Liver (tissue), 3 donors: ENCODE measurements at regions not wholly inside any gene's neighbourhood (a gene's known extent, or its start where the extent isn't known, plus 50 kb on each side); places are given as distances from the start of the nearest gene placed in this dataset.

Source experiments
- CTCF ChIP-seq: fragments of 150-350 bp; IDR thresholded peaks from 2 replicates; pipeline ENCODE4 v1.5.1; 2017; ENCODE audit warnings: improper control_type of control experiment, low read depth, low read length; ENCODE audit not compliant: missing input control
- EGR1 ChIP-seq, 2 donors: IDR thresholded peaks; 2 replicates each; pipeline ENCODE4 v1.6.1; 2016 to 2018; ENCODE audit warnings: antibody characterized with exemption in 2 of 2, low read depth in 2 of 2
- FOXA1 ChIP-seq: IDR thresholded peaks from 2 replicates; pipeline ENCODE4 v1.6.1; 2016; ENCODE audit warnings: antibody characterized with exemption
- GABPA ChIP-seq, 2 donors: IDR thresholded peaks in 1 of 2; conservative IDR thresholded peaks in 1 of 2; 2 replicates each; pipeline ENCODE4 v1.6.1; 2016; ENCODE audit warnings: antibody characterized with exemption in 2 of 2, mild to moderate bottlenecking in 1 of 2, moderate library complexity in 1 of 2
- HNF4G ChIP-seq: IDR thresholded peaks from 2 replicates; pipeline ENCODE4 v1.6.1; 2016; ENCODE audit warnings: antibody characterized with exemption
- JUND ChIP-seq, 2 donors: IDR thresholded peaks; 2 replicates each; pipeline ENCODE4 v1.6.1; 2016; ENCODE audit warnings: antibody characterized with exemption in 2 of 2
- RAD21 ChIP-seq, 2 donors: IDR thresholded peaks; 2 replicates each; pipeline ENCODE4 v1.6.1; 2016; ENCODE audit warnings: antibody characterized with exemption in 2 of 2, mild to moderate bottlenecking in 2 of 2
- RXRA ChIP-seq, 2 donors: IDR thresholded peaks; 2 replicates each; pipeline ENCODE4 v1.6.1; 2017 to 2018; ENCODE audit warnings: antibody characterized with exemption in 2 of 2, mild to moderate bottlenecking in 1 of 2
- SP1 ChIP-seq: IDR thresholded peaks from 2 replicates; pipeline ENCODE4 v1.6.1; 2018; ENCODE audit warnings: antibody characterized with exemption, mild to moderate bottlenecking
- TAF1 ChIP-seq: conservative IDR thresholded peaks from 2 replicates; pipeline ENCODE4 v1.6.1; 2016; ENCODE audit warnings: antibody characterized with exemption, mild to moderate bottlenecking
- YY1 ChIP-seq: IDR thresholded peaks from 2 replicates; pipeline ENCODE4 v1.6.1; 2016; ENCODE audit warnings: antibody characterized with exemption, mild to moderate bottlenecking
- TF ChIP-seq, protein P1 (sequence below): IDR thresholded peaks from 2 replicates; pipeline ENCODE4 v1.6.1; 2016; ENCODE audit warnings: antibody characterized with exemption, mild to moderate bottlenecking
- TF ChIP-seq, protein P2 (sequence below): IDR thresholded peaks from 2 replicates; pipeline ENCODE4 v1.6.1; 2016; ENCODE audit warnings: antibody characterized with exemption
- TF ChIP-seq, protein P3 (sequence below): IDR thresholded peaks from 2 replicates; pipeline ENCODE4 v1.6.1; 2016; ENCODE audit warnings: antibody characterized with exemption
- donor health status: healthy.
- donor health status: healthy.

DNA sequence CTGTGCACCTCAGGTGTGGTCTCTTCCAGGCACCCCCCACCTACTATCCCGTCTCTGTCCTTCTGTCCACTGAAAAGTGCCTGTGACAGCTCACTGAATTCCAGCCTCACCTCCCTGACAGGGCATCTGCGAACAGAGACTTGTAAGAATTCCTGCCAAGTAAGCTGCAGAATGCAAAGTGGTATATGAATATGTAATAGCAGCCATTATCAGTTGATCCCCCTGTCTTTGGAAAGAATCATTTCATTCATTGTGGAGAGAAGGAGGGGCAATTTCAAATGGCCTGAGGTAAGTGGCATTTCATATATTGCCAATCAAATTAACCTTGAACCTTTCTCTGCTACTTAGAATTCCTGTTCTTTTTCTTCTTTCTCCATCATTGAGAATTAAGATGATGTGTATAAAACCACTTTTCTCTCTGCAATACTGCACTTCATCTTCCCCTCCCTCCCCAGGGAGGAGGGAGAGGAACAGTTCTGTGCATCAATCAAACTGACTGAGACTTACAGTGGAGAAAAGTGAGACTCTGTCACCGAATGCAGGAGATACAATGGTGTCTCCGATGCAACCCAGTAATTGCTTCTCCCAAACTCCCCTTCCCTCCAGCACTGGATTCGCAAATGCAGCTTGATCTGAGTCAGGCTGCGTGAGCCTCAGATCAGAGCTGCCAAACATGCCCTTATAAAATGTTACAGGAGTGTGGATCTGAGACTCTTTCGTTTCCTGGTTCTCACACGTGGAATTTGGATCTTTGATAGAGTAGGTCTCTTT, 91.7 kb downstream of the SLC10A2 start:
- TF ChIP-seq CTCF (no peak), EGR1 (IDR thresholded peaks at IDR 0.05; ENCODE audit: low read depth in 2 of 2) (no peak), JUND (IDR thresholded peaks at IDR 0.05) (no peak), FOXA1 (no peak), GABPA (IDR thresholded peaks at IDR 0.05 in 1 of 2, conservative IDR thresholded peaks at IDR 0.05 in 1 of 2) (no peak), YY1 (no peak), TAF1 (no peak), SP1 (no peak), RAD21 (IDR thresholded peaks at IDR 0.05) (no peak), RXRA (IDR thresholded peaks at IDR 0.05) (no peak), HNF4G (no peak)
- TF ChIP-seq, protein P1, sequence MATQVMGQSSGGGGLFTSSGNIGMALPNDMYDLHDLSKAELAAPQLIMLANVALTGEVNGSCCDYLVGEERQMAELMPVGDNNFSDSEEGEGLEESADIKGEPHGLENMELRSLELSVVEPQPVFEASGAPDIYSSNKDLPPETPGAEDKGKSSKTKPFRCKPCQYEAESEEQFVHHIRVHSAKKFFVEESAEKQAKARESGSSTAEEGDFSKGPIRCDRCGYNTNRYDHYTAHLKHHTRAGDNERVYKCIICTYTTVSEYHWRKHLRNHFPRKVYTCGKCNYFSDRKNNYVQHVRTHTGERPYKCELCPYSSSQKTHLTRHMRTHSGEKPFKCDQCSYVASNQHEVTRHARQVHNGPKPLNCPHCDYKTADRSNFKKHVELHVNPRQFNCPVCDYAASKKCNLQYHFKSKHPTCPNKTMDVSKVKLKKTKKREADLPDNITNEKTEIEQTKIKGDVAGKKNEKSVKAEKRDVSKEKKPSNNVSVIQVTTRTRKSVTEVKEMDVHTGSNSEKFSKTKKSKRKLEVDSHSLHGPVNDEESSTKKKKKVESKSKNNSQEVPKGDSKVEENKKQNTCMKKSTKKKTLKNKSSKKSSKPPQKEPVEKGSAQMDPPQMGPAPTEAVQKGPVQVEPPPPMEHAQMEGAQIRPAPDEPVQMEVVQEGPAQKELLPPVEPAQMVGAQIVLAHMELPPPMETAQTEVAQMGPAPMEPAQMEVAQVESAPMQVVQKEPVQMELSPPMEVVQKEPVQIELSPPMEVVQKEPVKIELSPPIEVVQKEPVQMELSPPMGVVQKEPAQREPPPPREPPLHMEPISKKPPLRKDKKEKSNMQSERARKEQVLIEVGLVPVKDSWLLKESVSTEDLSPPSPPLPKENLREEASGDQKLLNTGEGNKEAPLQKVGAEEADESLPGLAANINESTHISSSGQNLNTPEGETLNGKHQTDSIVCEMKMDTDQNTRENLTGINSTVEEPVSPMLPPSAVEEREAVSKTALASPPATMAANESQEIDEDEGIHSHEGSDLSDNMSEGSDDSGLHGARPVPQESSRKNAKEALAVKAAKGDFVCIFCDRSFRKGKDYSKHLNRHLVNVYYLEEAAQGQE = no peak
- TF ChIP-seq, protein P2, sequence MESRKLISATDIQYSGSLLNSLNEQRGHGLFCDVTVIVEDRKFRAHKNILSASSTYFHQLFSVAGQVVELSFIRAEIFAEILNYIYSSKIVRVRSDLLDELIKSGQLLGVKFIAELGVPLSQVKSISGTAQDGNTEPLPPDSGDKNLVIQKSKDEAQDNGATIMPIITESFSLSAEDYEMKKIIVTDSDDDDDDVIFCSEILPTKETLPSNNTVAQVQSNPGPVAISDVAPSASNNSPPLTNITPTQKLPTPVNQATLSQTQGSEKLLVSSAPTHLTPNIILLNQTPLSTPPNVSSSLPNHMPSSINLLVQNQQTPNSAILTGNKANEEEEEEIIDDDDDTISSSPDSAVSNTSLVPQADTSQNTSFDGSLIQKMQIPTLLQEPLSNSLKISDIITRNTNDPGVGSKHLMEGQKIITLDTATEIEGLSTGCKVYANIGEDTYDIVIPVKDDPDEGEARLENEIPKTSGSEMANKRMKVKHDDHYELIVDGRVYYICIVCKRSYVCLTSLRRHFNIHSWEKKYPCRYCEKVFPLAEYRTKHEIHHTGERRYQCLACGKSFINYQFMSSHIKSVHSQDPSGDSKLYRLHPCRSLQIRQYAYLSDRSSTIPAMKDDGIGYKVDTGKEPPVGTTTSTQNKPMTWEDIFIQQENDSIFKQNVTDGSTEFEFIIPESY = no peak
- TF ChIP-seq, protein P3, sequence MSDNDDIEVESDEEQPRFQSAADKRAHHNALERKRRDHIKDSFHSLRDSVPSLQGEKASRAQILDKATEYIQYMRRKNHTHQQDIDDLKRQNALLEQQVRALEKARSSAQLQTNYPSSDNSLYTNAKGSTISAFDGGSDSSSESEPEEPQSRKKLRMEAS = no peak
